ENCODE measurements at regions not wholly inside any gene's neighbourhood (a gene's known extent, or its start where the extent isn't known, plus 50 kb on each side); places are given as distances from the start of the nearest gene placed in this dataset.

- ChIA-PET CTCF (interaction anchor here (0.6 kb wide), 1 partner anchor 697 kb away, joined by 3 read pairs; no protein-coding TSS in a partner anchor), POLR2A (no interaction called here)
Observed at GRCh38 chr3:167958141-167958540, 137.6 kb downstream of the GOLIM4 start.

GRCh38 chr3:167952969-167953368, 142.8 kb downstream of the GOLIM4 start:
- ChIA-PET CTCF (no interaction called here), POLR2A (no interaction called here)

GRCh38 chr3:167950212-167950611, 145.5 kb downstream of the GOLIM4 start:
- ChIA-PET POLR2A (no interaction called here), CTCF (no interaction called here)

- POLR2A ChIA-PET = no interaction called here
- CTCF ChIA-PET = no interaction called here
Observed at GRCh38 chr3:167941234-167941995, 154.3 kb downstream of the GOLIM4 start.

- CTCF ChIA-PET = no interaction called here
Observed at GRCh38 chr3:167940241-167940640, 155.5 kb downstream of the GOLIM4 start.

GRCh38 chr3:167938516-167938915, 157.2 kb downstream of the GOLIM4 start:
- ChIA-PET CTCF (no interaction called here), POLR2A (no interaction called here)

More at GRCh38 chr3:167940241-167940640, 155.5 kb downstream of the GOLIM4 start:
- POLR2A ChIA-PET = no interaction called here

- POLR2A ChIA-PET = no interaction called here
- CTCF ChIA-PET = interaction anchor here (0.8 kb wide), 1 partner anchor 14 kb away, joined by 3 read pairs; no protein-coding TSS in a partner anchor
Observed at GRCh38 chr3:167936019-167936418, 159.7 kb downstream of the GOLIM4 start.

GRCh38 chr3:167930453-167930852, 165.3 kb downstream of the GOLIM4 start:
- POLR2A ChIA-PET = no interaction called here
- CTCF ChIA-PET = no interaction called here

GRCh38 chr3:167929968-167930367, 165.8 kb downstream of the GOLIM4 start:
- CTCF ChIA-PET = no interaction called here
- POLR2A ChIA-PET = no interaction called here

GRCh38 chr3:167928381-167928780, 167.3 kb downstream of the GOLIM4 start:
- ChIA-PET POLR2A (no interaction called here), CTCF (no interaction called here)

GRCh38 chr3:167920747-167921146, 175.0 kb downstream of the GOLIM4 start:
- ChIA-PET POLR2A (no interaction called here), CTCF (no interaction called here)

- POLR2A ChIA-PET = no interaction called here
- CTCF ChIA-PET = no interaction called here
Observed at GRCh38 chr3:167919590-167919989, 176.1 kb downstream of the GOLIM4 start.

- ChIA-PET CTCF (no interaction called here), POLR2A (no interaction called here)
Observed at GRCh38 chr3:167918686-167919085, 177.0 kb downstream of the GOLIM4 start.

- ChIA-PET CTCF (no interaction called here), POLR2A (no interaction called here)
Observed at GRCh38 chr3:167918008-167918596, 177.6 kb downstream of the GOLIM4 start.

- ChIA-PET POLR2A (no interaction called here), CTCF (no interaction called here)
Observed at GRCh38 chr3:167913219-167913835, 177.8 kb downstream of the SERPINI1 start.

GRCh38 chr3:167909952-167910351, 174.4 kb downstream of the SERPINI1 start:
- ChIA-PET CTCF (no interaction called here), POLR2A (no interaction called here)

GRCh38 chr3:167909504-167909896, 174.0 kb downstream of the SERPINI1 start:
- ChIA-PET POLR2A (no interaction called here), CTCF (no interaction called here)

- ChIA-PET CTCF (no interaction called here), POLR2A (no interaction called here)
Observed at GRCh38 chr3:167908746-167909503, 173.4 kb downstream of the SERPINI1 start.

- ChIA-PET POLR2A (no interaction called here), CTCF (no interaction called here)
Observed at GRCh38 chr3:167908221-167908620, 172.7 kb downstream of the SERPINI1 start.

GRCh38 chr3:167901138-167901537, 165.6 kb downstream of the SERPINI1 start:
- CTCF ChIA-PET = no interaction called here
- POLR2A ChIA-PET = no interaction called here

- POLR2A ChIA-PET = no interaction called here
- CTCF ChIA-PET = no interaction called here
Observed at GRCh38 chr3:167899093-167899492, 163.6 kb downstream of the SERPINI1 start.

Data from activated CD8-positive, alpha-beta memory T cell treated with anti-CD3 and anti-CD28 coated beads for 36 hours (primary cell).